ENCODE measurements at regions not wholly inside any gene's neighbourhood (a gene's known extent, or its start where the extent isn't known, plus 50 kb on each side); places are given as distances from the start of the nearest gene placed in this dataset.
"Not testable (repeated sequence)": the region's sequence is repeated elsewhere in the genome, so short reads cannot be mapped to it uniquely, and the experiment has no call there.

DNA sequence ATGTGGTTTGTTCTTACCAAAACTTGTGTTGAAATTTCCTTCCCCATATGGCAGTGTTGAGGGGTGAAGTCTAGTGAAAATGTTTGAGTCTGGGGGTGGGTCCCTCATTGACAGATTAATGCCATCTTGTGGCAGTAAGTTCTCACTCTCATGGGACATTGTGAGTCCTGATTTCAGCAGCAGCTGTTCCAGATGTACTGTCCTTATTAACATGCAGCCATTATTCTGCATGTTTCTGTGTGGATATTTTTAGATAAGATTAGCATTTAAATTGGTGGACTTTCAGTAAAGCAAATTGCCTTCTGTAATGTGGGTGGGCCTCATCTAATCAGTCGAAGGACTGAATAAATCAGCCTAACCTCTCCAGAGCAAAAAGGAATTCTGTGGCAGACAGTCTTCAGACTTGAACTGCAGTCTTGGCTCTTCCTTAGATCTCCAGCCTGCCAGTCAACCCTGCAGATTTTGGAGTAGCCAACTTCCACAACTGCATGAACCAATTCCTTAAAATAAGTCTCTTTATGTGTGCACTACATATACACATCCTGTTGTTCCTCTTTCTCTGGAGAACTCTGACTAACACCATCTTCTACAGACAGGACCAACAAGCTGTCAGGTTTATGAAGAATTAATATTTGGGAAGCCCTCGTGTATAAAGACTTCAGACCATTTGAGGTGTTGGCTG is 138.7 kb upstream of the ZNF516 start:
- DNase-seq, result no peak

- DNase-seq, result no peak
Observed at GRCh38 chr18:76627444-76627843, 132.4 kb upstream of the ZNF516 start.

GRCh38 chr18:76626991-76627390 is 131.9 kb upstream of the ZNF516 start:
- DNase-seq, result no peak

GRCh38 chr18:76622651-76623050 is 127.6 kb upstream of the ZNF516 start:
- no peak for DNase-seq

GRCh38 chr18:76621782-76622495 is 126.9 kb upstream of the ZNF516 start:
- DNase-seq, result no peak

DNA sequence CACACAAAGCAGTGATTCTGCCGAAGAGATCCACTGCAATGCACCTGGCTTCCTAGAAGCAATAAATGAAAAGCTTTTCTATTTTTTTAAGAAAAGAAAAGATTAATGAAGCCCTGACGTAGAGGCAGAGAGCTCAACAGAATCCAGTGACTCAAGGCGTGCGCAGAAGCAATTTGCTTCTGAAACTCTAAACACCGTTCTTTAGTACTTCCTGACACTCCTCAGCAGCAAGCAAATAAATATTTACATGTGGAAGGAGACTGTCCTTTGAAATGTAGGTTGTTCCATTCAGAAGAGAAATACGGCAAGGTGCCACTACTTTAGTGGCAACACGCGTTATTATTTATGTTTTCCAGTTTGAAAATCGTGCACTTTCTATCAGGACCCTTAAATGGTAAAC is 126.2 kb upstream of the ZNF516 start:
- no peak for DNase-seq

- peak; percentile 91 for DNase-seq
Observed at GRCh38 chr18:76620321-76621170, 125.5 kb upstream of the ZNF516 start.

- DNase-seq, result peak; percentile 92
Observed at GRCh38 chr18:76619621-76620315, 124.7 kb upstream of the ZNF516 start.

- DNase-seq, result peak; percentile 49
Observed at GRCh38 chr18:76619261-76619620, 124.2 kb upstream of the ZNF516 start.

DNA sequence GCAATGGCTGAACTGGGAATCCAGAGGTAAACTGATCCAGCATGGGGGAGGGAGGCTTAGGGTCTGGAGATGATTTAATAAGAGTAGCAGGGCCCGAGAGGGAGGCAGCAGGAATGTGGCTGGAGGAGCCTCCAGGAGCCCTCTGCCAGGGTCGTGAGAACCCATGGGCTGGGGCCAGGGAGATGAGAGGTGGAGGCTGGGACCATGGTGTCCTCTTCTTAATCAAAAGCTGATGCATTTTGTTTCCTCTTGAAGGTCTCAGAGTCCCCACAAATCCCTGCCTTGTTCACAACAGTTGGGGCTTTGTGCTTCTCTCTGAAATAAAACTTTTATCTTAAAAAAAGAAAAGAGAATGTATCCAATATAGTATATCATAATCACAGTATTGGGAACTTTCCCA is 123.7 kb upstream of the ZNF516 start:
- DNase-seq, result no peak

- DNase-seq, result no peak
Observed at GRCh38 chr18:76616373-76616772, 121.3 kb upstream of the ZNF516 start.

- no peak for DNase-seq
Observed at GRCh38 chr18:76615065-76615733, 120.2 kb upstream of the ZNF516 start.

DNA sequence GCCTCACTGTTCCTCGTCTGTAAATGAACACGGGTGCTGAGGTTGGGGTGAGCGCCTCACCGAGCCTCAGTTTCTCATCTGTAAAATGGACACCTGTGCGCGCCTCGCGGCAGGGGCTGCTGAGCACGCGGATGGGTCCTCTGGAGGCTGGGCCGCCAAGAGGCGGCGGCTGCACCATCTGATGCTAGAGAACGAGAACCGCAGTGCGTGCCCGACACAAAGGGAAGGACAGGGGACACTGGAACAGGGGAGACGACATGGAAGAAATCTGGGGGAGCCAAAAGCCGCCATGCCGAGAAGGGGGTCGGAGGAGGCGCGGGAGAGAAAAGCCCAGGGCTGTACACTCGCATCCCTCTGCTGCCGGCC is 118.7 kb upstream of the ZNF516 start:
- no peak for DNase-seq

DNA sequence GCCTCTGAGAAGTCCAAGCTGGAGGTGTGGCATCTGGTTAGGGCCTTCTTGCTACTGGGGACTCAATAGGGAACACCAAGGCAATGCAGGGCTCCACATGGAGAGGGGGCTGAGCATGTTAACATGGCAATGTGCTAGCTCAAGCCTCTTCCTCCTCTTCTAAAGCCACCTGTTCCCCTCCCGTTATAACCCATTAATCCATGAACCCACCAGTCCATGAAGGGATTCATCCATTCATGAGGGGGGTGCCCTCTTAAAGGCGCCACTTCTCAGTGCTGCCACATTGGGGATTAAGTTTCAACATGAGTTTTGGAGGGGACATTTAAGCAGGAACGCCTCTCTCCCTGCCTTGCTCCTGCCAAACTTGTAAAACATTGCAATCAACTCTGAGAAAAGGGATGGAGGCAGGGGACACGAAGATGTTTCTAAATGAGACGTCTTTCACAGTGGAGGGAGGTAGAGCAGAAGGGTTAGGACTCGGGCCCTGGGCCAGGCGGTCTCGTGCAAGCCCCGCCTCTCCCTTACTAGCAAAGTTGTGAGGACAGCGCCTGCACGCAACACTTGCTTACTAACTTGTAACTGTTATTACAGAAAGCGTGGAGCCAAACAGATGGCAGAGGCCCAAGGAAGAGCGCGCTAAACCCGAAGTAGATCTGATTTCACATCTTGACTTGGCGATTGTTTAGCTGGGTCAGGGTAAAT is 118.2 kb upstream of the ZNF516 start:
- no peak for DNase-seq

DNA sequence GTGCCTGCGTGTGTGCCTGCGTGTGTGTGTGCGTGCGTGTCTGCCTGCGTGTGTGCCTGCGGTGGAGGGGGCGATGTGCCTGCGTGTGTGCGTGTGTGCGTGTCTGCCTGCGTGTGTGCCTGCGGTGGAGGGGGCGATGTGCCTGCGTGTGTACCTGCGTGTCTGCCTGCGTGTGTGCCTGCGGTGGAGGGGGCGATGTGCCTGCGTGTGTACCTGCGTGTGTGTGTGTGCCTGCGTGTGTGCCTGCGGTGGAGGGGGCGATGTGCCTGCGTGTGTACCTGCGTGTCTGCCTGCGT is 116.7 kb upstream of the ZNF516 start:
- DNase-seq, result not testable (repeated sequence)

GRCh38 chr18:76610933-76611749 is 116.1 kb upstream of the ZNF516 start:
- DNase-seq, result peak; percentile 77

DNA sequence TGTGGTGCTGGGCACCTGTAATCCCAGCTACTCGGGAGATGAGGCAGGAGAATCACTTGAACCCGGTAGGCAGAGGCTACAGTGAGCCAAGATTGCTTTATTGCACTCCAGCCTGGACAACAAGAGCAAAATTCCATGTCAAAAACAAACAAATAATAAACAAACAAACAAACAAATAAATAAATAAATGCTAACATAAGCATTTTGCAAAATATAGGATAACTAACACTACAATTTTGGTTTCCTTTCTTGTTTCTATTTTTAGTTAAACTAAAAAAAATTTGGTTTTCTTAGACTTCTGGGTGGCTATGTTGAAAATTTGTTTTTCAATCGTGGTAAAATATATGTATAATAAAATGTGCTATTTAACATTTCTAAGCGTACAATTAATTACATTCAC is 115.0 kb upstream of the ZNF516 start:
- no peak for DNase-seq

GRCh38 chr18:76605341-76605929 is 110.4 kb upstream of the ZNF516 start:
- DNase-seq, result no peak

DNA sequence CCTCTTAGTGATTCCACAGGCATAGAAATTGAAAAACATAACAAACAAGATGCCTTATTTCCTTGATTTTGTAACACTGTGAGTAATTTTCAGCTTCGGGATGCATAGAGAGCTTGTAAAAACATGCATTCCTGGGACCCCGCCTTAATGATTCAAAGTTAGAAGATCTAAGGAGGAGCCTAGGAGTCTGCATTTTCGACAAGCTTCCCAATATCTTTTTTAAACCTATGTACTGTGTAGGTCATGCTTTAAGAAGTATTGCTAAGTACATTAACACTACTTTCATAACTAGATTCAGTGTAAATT is 109.8 kb upstream of the ZNF516 start:
- no peak for DNase-seq

- no peak for DNase-seq
Observed at GRCh38 chr18:76604108-76604934, 109.3 kb upstream of the ZNF516 start.
